Vagina (tissue), 2 donors: ENCODE measurements at regions not wholly inside any gene's neighbourhood (a gene's known extent, or its start where the extent isn't known, plus 50 kb on each side); places are given as distances from the start of the nearest gene placed in this dataset.

Experiments
- POLR2A ChIP-seq, 2 donors: fragments of 450-650 bp; IDR thresholded peaks; one replicate each; pipeline ENCODE4 v1.6.1; 2017; ENCODE audit warnings: antibody characterized with exemption in 2 of 2, mild to moderate bottlenecking in 2 of 2, moderate library complexity in 2 of 2
- TF ChIP-seq, protein P1 (sequence below), 3 experiments: fragments of 450-650 bp in 2 of 3; fragments of 200-600 bp in 1 of 3; sonication (generic) in 1 of 3; IDR thresholded peaks; one replicate each; pipeline ENCODE4 v1.5.1; 2017 to 2019; ENCODE audit warnings: antibody characterized with exemption in 3 of 3, mild to moderate bottlenecking in 2 of 3, moderate library complexity in 2 of 3

DNA sequence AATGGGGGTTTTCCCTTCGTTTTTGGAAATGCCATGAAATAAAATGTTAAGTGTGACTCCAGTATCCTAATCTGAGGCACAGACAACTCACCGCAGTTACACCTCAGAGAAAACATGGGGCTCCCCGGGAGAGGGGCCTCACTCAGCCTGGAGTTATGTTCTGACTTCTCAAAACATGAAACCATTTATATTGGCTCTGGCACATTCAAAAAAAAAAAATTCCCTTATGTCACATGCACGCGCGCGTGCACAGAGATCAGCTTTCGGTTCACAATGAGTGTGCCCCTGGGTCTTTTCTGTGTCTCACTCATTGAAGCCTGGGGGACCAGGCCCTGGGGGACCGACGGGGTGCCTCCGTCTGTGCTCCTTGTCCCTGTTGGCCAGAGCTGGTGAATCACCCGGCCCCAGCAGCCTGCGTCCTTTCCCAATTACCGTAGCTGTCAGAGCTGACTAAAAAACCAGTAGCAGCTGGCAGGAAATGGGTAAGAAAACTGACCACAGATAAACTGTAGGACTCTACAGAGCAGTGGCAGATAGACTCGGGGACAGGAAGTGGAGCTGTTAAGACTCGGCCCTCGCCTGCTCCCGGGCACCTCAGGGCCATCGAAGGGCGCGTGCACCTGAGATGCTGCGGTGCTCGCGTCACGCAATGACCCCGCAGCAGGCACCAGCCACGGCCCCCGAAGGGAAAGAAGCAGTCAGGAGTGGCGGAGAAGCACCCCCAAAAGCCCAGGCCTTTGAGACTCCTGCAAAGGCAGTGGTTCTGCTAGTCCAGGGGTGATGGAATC is 138.3 kb upstream of the ID2 start:
- TF ChIP-seq, protein P1, sequence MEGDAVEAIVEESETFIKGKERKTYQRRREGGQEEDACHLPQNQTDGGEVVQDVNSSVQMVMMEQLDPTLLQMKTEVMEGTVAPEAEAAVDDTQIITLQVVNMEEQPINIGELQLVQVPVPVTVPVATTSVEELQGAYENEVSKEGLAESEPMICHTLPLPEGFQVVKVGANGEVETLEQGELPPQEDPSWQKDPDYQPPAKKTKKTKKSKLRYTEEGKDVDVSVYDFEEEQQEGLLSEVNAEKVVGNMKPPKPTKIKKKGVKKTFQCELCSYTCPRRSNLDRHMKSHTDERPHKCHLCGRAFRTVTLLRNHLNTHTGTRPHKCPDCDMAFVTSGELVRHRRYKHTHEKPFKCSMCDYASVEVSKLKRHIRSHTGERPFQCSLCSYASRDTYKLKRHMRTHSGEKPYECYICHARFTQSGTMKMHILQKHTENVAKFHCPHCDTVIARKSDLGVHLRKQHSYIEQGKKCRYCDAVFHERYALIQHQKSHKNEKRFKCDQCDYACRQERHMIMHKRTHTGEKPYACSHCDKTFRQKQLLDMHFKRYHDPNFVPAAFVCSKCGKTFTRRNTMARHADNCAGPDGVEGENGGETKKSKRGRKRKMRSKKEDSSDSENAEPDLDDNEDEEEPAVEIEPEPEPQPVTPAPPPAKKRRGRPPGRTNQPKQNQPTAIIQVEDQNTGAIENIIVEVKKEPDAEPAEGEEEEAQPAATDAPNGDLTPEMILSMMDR (IDR thresholded peaks at IDR 0.05), result no peak
- TF ChIP-seq POLR2A (IDR thresholded peaks at IDR 0.05), result no peak
